HG02571 (cell line): ENCODE measurements at regions not wholly inside any gene's neighbourhood (a gene's known extent, or its start where the extent isn't known, plus 50 kb on each side); places are given as distances from the start of the nearest gene placed in this dataset.

ENCODE experiments used
- ATAC-seq: cut with Tn5 transposase; IDR thresholded peaks from one replicate; pipeline ENCODE4 v1.9.1; 2021; ENCODE audit warnings: mild to moderate bottlenecking, moderate library complexity; ENCODE audit not compliant: unreplicated experiment

DNA sequence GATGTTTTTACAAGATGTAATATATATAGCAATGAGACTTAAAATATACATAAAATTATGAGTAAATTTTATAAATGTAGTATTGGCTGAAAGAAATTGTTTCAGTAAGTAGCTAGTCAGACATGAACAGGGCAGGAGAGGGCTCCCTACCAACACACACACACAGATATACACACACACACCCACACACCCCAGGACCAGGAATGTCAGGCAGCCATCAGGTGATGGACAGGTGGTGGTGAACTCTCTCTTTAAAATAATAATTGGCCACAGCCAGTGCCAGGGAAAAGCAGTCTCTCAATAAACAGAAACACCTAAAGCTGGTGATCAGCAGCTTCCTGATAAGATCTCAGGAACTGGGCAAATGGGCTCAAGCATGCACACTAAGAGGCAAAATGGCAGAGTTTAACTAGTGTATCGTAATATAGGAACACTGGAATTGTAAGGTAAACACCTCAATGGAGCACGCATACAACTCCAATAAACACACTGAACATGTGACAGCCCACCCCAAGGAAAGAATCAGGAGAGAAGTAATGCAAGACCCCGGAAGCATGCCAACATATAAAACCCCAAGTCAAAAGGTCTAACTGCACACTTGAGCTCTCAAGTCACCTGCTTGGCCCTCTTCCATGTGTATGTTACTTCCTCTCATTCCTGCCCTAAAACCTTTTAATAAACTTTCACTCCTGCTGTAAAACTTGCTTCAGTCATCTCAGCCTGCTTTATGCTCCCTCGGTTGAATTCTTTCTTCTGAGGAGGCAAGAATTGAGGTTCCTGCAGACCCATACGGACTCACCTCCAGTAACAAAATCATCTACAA, 1034.1 kb upstream of the SEMA6D start:
- ATAC-seq = no peak

DNA sequence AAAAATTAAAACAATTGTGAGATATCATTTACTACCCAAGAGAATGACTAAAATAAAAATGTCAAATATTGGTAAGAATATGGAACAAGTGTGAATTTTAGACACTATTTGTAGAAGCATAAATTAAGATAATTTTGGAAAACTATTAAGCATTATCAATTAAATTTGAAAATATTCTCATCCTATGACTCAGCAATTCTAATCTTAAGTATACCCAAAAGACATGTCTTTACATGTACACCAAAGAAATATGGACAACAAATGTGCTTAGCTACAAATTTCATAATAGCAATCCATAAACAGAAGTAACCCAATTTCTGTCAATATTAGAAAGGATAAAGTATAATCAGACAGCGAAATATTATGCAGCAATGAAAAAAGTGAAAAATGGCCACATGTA, 1032.2 kb upstream of the SEMA6D start:
- no peak for ATAC-seq

DNA sequence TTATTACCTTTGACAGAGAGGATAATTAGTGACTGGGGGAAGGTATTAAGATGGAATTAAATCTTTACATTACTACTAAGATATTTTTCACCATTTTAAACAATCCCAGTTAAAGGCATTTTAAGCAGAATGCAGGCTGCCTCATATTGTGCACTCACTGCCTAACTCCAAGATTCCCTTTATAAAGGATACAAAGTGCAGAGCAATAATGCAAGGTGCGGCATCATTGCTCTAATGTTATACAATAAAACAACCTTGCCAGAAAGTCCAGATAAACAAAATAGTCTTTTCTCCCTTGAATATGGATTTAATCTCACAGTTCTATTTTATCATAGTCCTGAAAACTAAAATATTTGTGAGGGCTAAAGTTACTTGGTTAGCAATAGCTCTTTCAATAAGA, 1031.6 kb upstream of the SEMA6D start:
- no peak for ATAC-seq

DNA sequence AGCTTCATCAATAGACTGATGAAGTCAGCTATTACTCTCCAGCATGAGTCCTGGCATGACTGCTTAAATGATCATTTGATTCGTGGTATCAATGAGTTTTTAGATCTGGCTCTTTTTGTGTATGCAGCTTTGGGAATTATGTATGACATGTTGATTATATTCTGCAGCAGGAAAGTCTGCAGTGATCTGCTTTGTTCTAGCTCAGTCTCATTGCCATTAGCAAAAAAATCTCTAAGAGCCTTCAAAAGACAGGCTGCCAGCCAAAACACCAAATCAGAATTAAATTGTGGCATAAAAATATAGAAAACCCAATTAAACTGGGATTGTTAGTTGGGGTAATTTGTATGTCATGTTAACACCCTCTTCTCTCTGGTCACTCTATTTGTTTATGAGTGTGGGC, 1021.0 kb upstream of the SEMA6D start:
- no peak for ATAC-seq

DNA sequence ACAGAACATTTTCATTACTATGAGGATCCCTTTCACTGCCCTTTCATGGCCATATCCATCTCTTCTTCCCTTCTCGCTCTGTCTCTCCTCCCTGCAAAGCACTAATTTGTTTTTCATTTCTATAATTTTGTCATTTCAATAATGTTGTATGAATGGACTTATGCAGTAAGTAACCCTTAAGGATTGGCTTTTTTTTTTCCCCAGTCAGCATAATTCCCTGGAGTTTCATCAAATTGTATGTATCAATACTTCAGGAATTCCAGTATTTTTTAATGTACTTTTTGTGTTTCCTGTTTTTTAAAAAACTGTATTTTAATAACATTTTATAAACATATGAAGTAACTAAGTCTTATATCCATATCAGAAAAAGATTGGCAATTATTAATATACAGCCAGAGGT, 1016.0 kb upstream of the SEMA6D start:
- no peak for ATAC-seq

DNA sequence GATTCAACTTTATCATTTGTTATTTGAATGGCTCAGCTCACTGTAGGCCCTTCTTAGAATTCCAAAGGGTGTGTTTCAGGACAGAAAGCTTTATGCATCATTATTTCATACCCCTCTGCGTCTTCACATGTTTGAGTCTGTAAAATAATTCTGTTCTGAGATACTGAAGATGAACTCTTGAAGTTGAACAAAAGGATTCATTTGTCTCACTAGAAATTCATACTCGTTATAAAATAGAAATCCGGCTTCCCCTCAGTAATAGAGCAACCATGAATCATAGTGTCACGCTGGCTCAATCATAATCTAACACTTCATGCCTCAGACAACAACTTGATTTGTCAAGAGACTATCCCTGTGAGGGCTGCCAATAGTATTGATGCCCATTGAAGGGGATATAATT, 1015.4 kb upstream of the SEMA6D start:
- no peak for ATAC-seq

DNA sequence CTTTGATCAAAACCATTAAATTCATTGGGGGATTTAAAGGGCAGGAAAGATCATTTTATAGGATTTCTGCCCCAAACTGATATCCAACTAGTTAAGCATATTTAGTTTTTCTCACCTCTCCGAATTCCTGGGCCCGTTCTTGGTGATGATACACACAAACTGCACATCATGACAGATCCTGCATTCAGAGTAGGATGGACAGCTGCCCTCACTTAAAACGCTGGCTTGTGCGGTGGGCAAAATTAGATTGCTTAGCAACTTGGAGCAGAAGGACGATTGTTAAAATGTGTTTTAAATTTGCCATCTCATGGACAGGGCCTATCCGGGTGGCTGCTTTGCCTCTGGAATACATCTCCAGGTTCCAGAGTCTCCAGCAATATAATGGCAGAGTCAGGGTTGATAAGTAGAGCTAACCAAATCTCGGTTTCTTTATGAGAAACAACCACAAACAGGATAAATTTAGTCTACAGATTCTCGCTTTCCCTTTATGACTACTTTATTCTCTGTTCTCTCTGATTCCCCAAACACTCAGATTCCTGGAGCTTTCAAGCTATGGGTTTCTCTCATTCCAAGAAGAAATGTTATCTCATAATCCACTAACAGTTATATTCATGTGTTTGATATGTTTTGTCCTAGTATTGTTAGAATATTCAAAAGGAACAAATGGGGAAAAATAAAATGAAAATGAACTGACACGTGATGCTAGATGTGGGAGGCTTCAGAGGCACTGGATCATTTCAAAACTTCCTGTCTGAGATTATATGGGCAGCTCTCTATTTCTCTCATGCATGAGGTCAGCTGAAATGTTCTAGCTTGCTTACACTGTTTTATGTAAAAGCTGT, 1014.1 kb upstream of the SEMA6D start:
- no peak for ATAC-seq

DNA sequence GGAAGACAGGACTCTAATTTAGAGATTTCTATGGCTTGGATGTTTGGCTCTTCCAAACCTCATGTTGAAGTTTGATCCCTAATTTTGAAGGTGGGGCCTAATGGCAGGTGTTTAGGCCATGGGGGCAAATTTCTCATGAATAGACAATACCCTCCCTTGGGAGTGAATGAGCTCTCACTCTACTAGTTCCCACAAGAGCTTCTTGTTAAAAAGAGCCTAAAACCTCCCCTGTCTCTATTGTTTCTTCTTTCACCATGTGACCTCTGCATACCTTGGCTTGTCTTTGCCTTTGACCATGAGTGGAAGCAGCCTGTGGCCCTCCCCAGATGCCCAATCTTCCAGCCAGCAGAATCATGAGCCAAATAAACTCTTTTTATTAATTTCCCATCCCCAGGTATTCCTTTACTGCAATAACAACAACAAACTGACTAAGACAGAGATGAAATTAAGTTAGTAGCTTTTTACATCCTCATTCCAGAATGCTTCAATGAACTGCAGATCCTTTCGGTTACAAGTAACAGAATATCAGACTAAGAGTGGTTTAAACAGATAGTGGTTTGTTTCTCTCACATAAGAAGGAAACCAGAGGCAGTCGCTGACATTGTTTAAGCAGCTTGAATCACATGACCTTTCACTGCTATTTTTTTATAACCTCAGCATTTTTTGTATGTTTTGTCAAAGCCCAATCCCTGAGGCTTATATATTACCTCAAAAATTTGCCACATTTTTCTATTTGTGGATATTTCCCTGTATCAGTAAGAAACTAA, 1013.3 kb upstream of the SEMA6D start:
- ATAC-seq = no peak

DNA sequence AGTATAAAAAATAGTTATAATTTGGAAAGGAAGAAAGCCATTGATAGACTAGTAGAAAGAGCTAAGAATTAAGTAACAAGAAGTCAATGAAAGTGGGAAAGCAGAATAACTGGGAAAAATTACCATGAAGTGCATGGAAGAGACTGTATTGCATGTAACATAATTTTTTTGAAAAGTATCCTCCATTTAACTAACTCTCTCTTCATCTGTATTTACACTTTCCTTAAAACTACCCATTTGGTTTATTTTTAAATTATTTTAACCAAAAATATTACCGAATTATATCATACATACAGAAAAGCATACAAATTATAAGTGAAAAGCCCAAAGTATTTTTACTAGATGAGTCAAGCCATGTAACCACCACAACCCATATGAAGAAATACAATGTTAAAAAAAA, 1009.9 kb upstream of the SEMA6D start:
- no peak for ATAC-seq

DNA sequence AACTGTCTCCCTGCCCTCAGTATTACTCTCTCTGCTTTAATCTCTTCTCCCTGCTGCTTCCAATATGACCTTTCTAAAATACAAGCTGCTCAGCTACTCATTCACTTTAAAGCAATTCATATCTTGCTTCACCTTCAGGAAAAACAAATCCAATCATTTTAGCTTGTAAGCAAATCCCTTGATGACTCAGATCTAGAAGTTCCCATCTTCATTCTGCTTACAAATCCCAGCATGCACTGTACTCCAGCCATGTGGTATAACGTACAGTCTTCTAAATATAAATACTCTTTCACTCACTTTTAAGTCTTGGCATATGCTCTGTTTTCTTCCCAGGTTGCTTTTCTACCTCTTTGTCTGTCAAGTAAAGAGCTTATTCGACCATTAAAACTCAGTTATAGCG, 1009.1 kb upstream of the SEMA6D start:
- ATAC-seq = no peak

DNA sequence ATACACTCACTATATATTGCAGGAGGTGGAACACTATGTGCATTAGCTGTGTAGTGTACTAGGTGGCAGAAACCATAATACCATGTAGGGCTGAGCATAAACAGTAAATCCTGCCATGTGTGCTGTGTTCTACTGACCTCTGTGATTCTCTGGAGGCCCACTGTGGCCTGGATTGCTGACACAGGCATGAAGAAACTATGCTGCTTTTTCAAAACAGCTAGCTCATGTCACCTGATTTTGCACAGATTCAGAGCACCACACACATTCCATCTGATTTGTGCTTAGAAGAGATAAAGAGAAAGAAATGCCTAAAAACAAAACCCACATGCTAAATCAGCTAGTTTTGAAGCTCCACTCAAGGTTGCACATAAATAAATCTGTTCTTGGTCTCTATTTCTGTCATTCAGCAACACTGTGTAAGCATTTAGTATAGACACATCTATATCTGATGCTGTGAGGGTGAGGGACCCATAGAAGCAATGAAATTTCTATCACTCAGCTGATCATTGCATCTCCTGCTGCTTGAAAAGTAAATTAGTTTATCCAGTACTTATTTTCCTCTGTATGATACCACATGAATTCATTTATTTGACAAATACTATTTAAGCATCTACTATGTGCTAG, 1007.7 kb upstream of the SEMA6D start:
- no peak for ATAC-seq

DNA sequence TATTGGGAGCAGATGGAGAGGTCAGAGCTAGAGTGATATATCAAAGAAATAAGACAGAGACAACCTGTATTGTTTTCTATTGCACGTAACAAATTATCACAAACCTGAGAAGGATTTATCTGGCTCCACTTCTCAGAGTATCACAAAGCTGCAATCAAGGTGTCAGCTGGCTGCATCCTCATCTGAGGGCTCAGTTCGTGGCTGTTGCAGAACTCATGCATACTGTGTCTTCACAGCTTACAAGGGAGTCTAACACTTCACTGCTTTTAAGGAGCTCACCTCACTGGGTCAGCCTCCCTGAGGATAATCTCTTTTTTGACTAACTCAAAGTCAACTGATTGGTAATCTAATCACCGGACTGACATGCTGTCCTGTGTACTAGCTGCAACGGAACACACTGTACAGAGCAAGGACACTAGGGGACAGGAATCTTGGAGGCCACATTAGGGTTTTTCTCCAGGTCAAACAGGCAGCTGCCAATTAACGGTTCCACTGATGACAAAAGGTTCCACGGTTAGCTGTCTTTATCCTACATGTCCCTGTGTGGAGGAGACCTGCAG, 1006.8 kb upstream of the SEMA6D start:
- no peak for ATAC-seq

DNA sequence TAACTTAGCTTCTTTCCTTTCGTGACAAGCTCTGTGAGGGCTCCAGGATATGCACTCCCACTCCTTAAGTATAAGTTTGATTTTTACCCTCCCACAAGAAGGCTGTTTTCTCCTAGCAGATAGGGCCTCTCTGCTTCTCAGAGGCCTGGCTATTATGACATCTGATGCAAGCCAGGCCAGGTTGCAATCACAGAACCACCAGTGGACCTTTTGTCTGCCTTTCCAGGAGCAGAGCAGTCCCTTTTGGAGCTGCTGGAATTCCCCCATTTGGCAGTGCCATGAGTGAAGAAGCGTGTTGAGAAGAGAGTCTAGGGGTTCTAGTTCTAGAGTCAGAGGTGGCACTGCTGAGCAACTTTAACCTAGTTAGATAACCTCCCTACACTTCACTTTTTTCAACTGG, 1004.3 kb upstream of the SEMA6D start:
- ATAC-seq = no peak

DNA sequence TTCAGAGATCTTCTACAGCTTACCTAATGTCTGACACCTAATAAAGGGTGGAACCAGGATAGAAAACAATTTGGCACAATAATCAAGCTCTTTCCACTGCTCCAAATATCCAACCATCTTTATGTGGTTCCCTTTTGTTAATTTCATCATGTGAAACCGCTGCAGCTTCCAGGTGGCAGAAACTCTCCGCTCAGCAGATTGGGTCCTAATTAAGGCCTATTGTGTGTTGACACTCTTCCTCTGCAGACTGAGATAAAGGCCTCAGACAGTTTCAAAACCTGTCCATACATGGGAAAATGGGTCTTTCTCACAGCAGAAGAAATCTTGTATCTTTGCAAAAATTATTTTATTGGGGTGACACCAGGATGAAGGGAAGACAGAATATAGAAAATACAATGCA, 1002.4 kb upstream of the SEMA6D start:
- ATAC-seq = no peak

DNA sequence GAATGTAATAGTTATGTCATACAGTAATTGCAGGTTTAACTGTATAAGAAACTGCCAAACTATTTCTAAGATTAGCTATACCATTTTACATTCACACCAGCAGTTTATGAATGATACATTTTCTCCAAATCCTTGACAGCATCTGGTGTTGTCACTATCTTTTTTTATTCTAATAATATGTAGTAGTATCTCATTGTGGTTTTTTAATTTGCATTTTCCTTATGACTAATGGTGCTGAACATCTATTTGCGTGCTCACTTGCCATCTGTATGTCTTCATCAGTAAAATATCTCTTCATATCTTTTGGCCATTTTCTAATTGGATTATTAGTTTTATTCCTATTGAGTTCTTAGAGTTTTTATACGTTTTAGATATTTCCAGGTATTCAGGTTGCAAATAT, 994.0 kb upstream of the SEMA6D start:
- ATAC-seq = no peak

DNA sequence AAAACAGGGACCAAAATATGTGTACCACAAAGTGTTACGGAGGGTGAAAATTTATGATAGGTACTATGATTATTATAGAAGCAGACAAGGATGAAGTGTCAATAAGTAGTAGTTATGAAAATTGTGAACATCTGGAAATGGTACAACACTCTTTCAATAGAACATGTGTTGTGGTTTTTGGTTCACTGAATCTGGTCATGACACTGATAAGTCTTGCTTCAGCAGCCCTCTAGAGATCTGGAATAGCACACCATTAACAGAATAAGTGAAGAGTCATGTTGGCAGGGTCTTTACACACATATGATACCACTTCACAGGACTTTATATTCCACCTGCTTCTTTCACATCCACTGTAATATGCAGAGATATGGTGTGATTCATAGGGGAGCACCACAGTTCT, 985.2 kb upstream of the SEMA6D start:
- no peak for ATAC-seq

DNA sequence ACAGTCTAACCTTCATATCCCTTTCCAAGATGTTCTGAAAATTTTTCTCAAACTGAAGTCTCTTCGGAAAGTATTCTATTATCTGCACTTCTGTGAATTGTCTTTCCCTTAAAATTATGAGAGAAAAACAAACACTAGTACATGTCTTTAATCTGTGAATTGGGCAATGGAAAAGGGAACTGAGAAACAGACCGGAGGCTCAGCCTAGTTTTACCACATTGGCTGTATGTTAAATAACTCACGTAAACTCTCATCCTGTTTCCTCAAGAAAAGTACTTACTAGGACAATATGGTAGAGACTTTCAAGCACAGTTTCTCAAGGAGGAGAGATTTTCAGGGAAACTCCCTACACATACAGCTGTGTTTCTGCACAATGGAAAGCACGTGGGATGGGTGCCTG, 982.2 kb upstream of the SEMA6D start:
- ATAC-seq = no peak

DNA sequence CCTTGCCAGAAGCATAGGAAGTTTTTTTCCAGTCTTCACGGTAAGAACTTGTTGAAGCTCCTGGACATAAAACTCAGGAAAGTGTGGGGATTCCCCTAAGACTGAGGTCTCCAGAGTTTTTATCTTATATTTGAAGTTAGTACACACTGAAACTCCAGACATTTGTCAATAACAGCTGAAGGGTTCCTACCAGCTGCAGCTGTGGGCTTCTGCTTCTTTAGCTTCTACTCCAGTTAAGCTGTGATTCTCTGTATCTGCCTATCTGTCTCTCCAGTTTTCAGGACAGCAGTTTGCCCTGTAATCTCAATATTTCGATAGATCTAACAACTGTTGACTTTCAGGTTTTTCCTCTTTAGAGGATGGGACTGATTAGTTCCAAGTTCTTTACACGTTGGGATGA, 966.0 kb upstream of the SEMA6D start:
- no peak for ATAC-seq

DNA sequence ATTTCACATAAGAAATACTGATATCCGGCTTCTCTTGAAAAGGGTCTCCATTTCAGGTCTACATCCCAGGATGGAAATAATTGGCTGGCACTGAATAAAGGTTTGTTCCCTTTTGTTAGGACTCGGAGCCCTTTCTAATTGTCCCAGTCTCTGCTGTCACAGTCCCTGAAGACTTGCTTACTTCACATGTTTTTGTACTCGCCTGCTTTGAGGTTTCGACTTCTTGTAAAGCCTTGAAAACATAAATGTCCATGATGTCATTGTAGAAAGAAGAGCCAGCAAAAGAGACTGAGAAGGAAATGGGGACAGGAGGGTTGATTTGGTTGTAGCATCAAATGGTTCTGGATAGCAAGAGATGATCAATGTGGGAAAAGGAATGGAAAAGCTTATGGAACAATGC, 963.4 kb upstream of the SEMA6D start:
- ATAC-seq = no peak

DNA sequence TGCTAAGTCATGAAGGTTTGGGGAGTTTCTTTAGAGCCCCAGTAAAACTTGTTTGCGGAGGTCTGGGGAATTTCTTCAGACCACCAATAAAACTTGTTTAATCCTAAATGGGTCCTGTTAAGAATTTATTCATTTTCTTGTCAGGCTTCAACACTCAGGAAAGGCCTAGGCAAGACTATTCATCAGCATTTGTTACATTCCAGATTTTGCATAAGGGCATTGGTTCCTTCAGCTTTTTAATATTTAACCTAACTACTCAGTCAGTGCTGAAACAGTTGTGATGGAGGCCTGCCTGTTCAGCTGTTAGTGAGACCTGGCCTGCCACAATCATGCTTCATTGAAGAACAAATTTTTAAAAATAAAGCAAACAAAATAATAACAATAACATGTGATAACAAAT, 954.2 kb upstream of the SEMA6D start:
- ATAC-seq = no peak

DNA sequence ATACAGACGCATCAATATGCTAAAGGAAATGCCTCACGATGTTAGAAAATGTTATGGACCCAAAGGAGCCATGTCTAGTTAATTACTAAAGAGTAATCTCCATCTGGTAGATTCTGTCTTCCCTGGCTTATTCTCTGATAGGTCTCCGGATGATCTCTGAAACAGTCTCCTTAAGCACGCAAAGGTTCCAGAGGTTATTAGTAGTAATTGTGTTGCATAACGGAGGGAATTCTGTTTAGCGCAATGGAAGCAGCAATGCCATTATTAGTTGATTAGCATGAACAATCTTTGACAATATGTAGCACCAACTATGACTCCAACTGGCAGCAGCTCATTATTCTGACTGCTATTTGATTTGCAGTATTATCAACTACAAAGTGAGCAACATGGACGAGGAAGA, 952.5 kb upstream of the SEMA6D start:
- ATAC-seq = no peak
